ENCODE measurements at regions not wholly inside any gene's neighbourhood (a gene's known extent, or its start where the extent isn't known, plus 50 kb on each side); places are given as distances from the start of the nearest gene placed in this dataset.

GRCh38 chr11:34730544-34731295, 109.8 kb downstream of the EHF start:
- peaks cover 80% of the 10 kb centered on the region for H3K36me3 Mint-ChIP-seq (ENCODE audit: low read depth)
- DNase-seq (ENCODE audit: low read depth, low spot score) = no peak
- TF ChIP-seq, protein P1, sequence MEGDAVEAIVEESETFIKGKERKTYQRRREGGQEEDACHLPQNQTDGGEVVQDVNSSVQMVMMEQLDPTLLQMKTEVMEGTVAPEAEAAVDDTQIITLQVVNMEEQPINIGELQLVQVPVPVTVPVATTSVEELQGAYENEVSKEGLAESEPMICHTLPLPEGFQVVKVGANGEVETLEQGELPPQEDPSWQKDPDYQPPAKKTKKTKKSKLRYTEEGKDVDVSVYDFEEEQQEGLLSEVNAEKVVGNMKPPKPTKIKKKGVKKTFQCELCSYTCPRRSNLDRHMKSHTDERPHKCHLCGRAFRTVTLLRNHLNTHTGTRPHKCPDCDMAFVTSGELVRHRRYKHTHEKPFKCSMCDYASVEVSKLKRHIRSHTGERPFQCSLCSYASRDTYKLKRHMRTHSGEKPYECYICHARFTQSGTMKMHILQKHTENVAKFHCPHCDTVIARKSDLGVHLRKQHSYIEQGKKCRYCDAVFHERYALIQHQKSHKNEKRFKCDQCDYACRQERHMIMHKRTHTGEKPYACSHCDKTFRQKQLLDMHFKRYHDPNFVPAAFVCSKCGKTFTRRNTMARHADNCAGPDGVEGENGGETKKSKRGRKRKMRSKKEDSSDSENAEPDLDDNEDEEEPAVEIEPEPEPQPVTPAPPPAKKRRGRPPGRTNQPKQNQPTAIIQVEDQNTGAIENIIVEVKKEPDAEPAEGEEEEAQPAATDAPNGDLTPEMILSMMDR (conservative IDR thresholded peaks at IDR 0.05) = no peak
- no peak overlapping the region for H3K4me3 Mint-ChIP-seq
- no peaks in the 10 kb centered on the region for H3K4me1 Mint-ChIP-seq
- H3K27ac Mint-ChIP-seq (ENCODE audit: unreplicated experiment) = no peak overlapping the region
- no peaks in the 10 kb centered on the region for H3K27me3 Mint-ChIP-seq (ENCODE audit: low read depth)
- H3K9me3 Mint-ChIP-seq = peaks cover 4% of the 10 kb centered on the region

DNA sequence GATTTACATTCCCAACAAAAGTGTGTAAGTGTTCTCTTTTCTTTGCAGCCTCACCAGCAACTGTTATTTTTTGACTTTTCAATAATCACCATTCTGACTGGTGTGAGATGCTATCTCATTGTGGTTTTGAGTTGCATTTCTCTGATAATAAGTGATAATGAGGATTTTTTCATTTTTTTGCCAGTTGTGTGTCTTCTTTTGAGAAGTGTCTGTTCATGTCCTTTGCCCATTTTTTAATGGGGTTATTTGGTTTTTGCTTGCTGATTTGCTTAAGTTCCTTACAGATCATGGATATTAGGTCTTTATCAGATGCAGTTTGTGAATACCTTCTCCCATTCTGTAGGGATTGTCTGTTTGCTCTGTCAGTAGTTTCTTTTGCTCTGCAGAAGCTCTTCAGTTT, 107.7 kb downstream of the EHF start:
- no peak overlapping the region for H3K27ac Mint-ChIP-seq (ENCODE audit: unreplicated experiment)
- H3K4me1 Mint-ChIP-seq = no peaks in the 10 kb centered on the region
- TF ChIP-seq, protein P1 (conservative IDR thresholded peaks at IDR 0.05) = no peak
- H3K36me3 Mint-ChIP-seq (ENCODE audit: low read depth) = peaks cover 83% of the 10 kb centered on the region
- peaks cover 6% of the 10 kb centered on the region for H3K9me3 Mint-ChIP-seq
- H3K27me3 Mint-ChIP-seq (ENCODE audit: low read depth) = no peaks in the 10 kb centered on the region
- no peak overlapping the region for H3K4me3 Mint-ChIP-seq
- no peak for DNase-seq (ENCODE audit: low read depth, low spot score)

GRCh38 chr11:34727228-34727737, 106.4 kb downstream of the EHF start:
- TF ChIP-seq, protein P1 (conservative IDR thresholded peaks at IDR 0.05) = no peak
- Mint-ChIP-seq H3K36me3 (ENCODE audit: low read depth) (peaks cover 87% of the 10 kb centered on the region), H3K9me3 (peaks cover 14% of the 10 kb centered on the region), H3K4me3 (no peak overlapping the region), H3K27me3 (ENCODE audit: low read depth) (no peaks in the 10 kb centered on the region), H3K27ac (ENCODE audit: unreplicated experiment) (no peak overlapping the region), H3K4me1 (no peaks in the 10 kb centered on the region)
- DNase-seq (ENCODE audit: low read depth, low spot score) = no peak

GRCh38 chr11:34724973-34725372, 104.1 kb downstream of the EHF start:
- no peak for DNase-seq (ENCODE audit: low read depth, low spot score)
- H3K36me3 Mint-ChIP-seq (ENCODE audit: low read depth) = peaks cover 75% of the 10 kb centered on the region
- no peaks in the 10 kb centered on the region for H3K4me1 Mint-ChIP-seq
- no peak overlapping the region for H3K27ac Mint-ChIP-seq (ENCODE audit: unreplicated experiment)
- H3K9me3 Mint-ChIP-seq = peaks cover 14% of the 10 kb centered on the region
- H3K4me3 Mint-ChIP-seq = no peak overlapping the region
- no peaks in the 10 kb centered on the region for H3K27me3 Mint-ChIP-seq (ENCODE audit: low read depth)
- TF ChIP-seq, protein P1 (conservative IDR thresholded peaks at IDR 0.05) = no peak

DNA sequence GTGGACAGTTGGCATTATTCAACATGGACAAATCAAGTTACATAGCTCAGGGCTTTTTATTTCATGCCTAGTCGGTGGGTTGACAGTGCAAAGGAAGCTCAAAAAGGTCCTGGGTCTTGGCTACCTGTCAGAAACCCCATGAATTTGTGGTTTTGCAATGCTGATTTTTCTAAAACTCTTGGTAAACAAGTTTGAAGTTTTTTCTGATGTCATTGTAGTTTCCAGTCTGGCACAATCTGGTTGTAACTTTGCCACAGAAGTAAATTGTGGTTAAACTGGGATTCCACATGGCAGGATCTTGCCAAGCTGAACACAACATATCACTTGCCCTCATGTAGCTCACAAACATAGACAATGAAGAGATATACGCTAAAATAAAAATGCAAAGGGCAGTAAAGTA, 100.8 kb downstream of the EHF start:
- H3K4me3 Mint-ChIP-seq = no peak overlapping the region
- H3K27me3 Mint-ChIP-seq (ENCODE audit: low read depth) = no peaks in the 10 kb centered on the region
- peaks cover 11% of the 10 kb centered on the region for H3K9me3 Mint-ChIP-seq
- H3K27ac Mint-ChIP-seq (ENCODE audit: unreplicated experiment) = no peak overlapping the region
- H3K4me1 Mint-ChIP-seq = no peaks in the 10 kb centered on the region
- TF ChIP-seq, protein P1 (conservative IDR thresholded peaks at IDR 0.05) = no peak
- H3K36me3 Mint-ChIP-seq (ENCODE audit: low read depth) = peaks cover 44% of the 10 kb centered on the region
- DNase-seq (ENCODE audit: low read depth, low spot score) = no peak
